Right lobe of liver (tissue), 6 donors: ENCODE measurements at regions not wholly inside any gene's neighbourhood (a gene's known extent, or its start where the extent isn't known, plus 50 kb on each side); places are given as distances from the start of the nearest gene placed in this dataset.

ENCODE experiments used
- ATAC-seq, 4 donors: fragments of 200-7000 bp; cut with Tn5 transposase; one replicate each; pipeline ENCODE4 v1.9.1; 2020; ENCODE audit warnings: mild to moderate bottlenecking in 4 of 4, moderate library complexity in 4 of 4
- DNase-seq, 3 donors: peaks; one replicate each; pipeline ENCODE4 v3.0.0-alpha.2; 2020
- H3K27ac ChIP-seq, 3 donors: fragments of 200-600 bp; one replicate each; pipeline ENCODE4 v1.8.0; 2022
- H3K27me3 ChIP-seq, 2 donors: fragments of 200-600 bp; one replicate each; pipeline ENCODE4 v1.8.0; 2022
- H3K36me3 ChIP-seq, 4 donors: fragments of 200-600 bp; sonication (generic) in 1 of 4; one replicate each; pipeline versions ENCODE4 v1.5.1 to v1.8.0; 2017 to 2022; ENCODE audit warnings: control low read depth in 1 of 4
- H3K4me1 ChIP-seq, 4 donors: fragments of 200-600 bp; sonication (generic) in 1 of 4; one replicate each; pipeline versions ENCODE4 v1.5.1 to v1.8.0; 2017 to 2022; ENCODE audit warnings: control low read depth in 1 of 4
- H3K4me3 ChIP-seq, 3 donors: fragments of 200-600 bp; one replicate each; pipeline ENCODE4 v1.8.0; 2022
- H3K9me3 ChIP-seq, 4 donors: fragments of 200-600 bp; sonication (generic) in 1 of 4; one replicate each; pipeline versions ENCODE4 v1.5.1 to v1.8.0; 2017 to 2022; ENCODE audit warnings: control low read depth in 1 of 4
- CTCF ChIP-seq, 4 donors: fragments of 200-600 bp in 3 of 4; fragments of 450-650 bp in 1 of 4; IDR thresholded peaks; one replicate each; pipeline versions ENCODE4 v1.5.1 to v1.8.0; 2016 to 2022; ENCODE audit warnings: antibody characterized with exemption in 4 of 4, mild to moderate bottlenecking in 2 of 4
- POLR2A ChIP-seq: fragments of 450-650 bp; IDR thresholded peaks from one replicate; pipeline ENCODE4 v1.6.1; 2017; ENCODE audit warnings: antibody characterized with exemption, mild to moderate bottlenecking
- WGBS: methylation state at CpG from one replicate; pipeline ENCODE4 v1.1.6; 2018; ENCODE audit warnings: low coverage, low lambda C conversion rate; ENCODE audit not compliant: insufficient coverage; ENCODE audit errors: missing lambda C conversion rate; 5-methylcytosine and 5-hydroxymethylcytosine counted together
- intact Hi-C, 2 donors: fragments of 100-400 bp; cut with DNase I; formaldehyde crosslinking; loops; one replicate each; pipeline versions ENCODE4 v1.11.2 to v1.14.1; 2022
- donor health status: DM: no; HTN: yes; CAD: no.
- donor health status: DM: no; HTN: no; CAD: no.
- donor health status: DM: no; HTN: no; CAD: no.
- donor health status: DM: no; HTN: yes; CAD: no.
- donor health status: DM: no; HTN: yes; CAD: no.

DNA sequence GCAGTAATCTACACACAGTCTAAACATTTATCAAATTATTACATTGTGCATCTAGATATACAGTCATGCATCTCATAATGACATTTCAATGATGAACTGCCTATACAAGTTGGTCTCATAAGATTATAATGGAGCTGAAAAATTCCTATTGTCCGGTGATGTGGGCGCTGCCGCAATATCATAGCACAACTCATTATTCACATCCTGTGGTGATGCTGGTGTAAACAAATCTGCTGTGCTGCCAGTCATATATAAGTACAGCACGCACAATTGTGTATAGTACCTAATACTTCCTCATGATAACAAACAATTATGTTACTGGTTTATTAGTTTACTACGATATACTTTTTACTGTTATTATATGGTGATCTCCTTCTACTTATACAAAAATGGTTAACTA is 768.8 kb upstream of the NOVA1 start:
- ATAC-seq = no peak

GRCh38 chr14:27367345-27367744 is 769.5 kb upstream of the NOVA1 start:
- DNase-seq (no peak), ATAC-seq (no peak)
- H3K9me3 ChIP-seq = no peaks in the 10 kb centered on the region
- no peak overlapping the region for H3K4me3 ChIP-seq
- 67% methylated on average over 1 of the region's 1 CpG for WGBS
- H3K27me3 ChIP-seq = no peaks in the 10 kb centered on the region
- H3K36me3 ChIP-seq = no peaks in the 10 kb centered on the region
- TF ChIP-seq CTCF (IDR thresholded peaks at IDR 0.05) (no peak), POLR2A (no peak)
- intact Hi-C loops = no loop called here
- no peaks in the 10 kb centered on the region for H3K4me1 ChIP-seq
- H3K27ac ChIP-seq = no peak overlapping the region

More for the DNA sequence above, 768.8 kb upstream of the NOVA1 start:
- Histone ChIP-seq H3K9me3 (no peaks in the 10 kb centered on the region), H3K27ac (no peak overlapping the region), H3K27me3 (no peaks in the 10 kb centered on the region), H3K36me3 (no peaks in the 10 kb centered on the region), H3K4me1 (no peaks in the 10 kb centered on the region), H3K4me3 (no peak overlapping the region)
- 67% methylated on average over 5 of the region's 5 CpGs for WGBS
- intact Hi-C loops = no loop called here
- no peak for DNase-seq
- no peak for TF ChIP-seq POLR2A
- no peak for TF ChIP-seq CTCF (IDR thresholded peaks at IDR 0.05)

DNA sequence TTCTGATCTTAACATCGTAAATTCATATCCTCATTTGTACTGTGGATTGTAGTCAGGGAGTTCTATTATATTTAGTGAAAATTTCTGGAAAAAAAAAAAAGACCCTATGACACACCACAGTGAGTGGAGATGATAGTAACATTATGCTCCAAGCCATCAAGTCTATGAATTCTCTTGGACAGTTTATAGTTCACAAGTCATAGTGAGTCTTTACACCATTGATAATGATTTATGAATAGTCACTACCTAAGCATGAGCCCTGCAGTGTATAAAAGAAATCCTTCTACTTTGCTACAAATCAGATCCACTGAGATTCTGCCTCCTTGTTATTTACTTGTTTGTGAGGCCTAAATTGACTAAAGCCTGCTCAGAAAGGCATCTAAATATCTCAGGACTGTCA is 772.2 kb upstream of the NOVA1 start:
- no peaks in the 10 kb centered on the region for H3K4me1 ChIP-seq
- WGBS = 17% methylated on average over 1 of the region's 1 CpG
- ATAC-seq (no peak), DNase-seq (no peak)
- no peaks in the 10 kb centered on the region for H3K27me3 ChIP-seq
- no peaks in the 10 kb centered on the region for H3K9me3 ChIP-seq
- intact Hi-C loops = no loop called here
- TF ChIP-seq CTCF (IDR thresholded peaks at IDR 0.05) (no peak), POLR2A (no peak)
- H3K36me3 ChIP-seq = no peaks in the 10 kb centered on the region
- no peak overlapping the region for H3K4me3 ChIP-seq
- no peak overlapping the region for H3K27ac ChIP-seq

DNA sequence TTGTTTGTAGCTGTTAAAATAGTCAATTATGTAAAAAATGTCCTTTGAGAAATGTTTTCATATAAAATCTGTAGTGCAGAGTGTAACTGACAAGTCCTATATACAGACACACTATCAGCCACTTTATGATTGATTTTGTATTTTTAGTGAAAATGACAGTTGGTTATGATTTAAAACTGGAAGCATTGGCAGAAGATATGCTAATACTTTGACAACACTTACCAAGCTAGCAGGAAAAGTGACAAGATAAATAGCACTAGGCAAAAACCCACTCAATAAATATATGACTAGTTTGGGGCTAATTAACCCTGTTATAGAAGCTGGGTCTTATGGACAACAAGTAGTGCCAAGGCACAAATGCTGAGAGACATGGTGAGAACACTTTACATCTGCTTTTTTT is 772.9 kb upstream of the NOVA1 start:
- no peaks in the 10 kb centered on the region for H3K36me3 ChIP-seq
- H3K4me3 ChIP-seq = no peak overlapping the region
- H3K27me3 ChIP-seq = no peaks in the 10 kb centered on the region
- TF ChIP-seq POLR2A (no peak), CTCF (IDR thresholded peaks at IDR 0.05) (no peak)
- no peak overlapping the region for H3K27ac ChIP-seq
- DNase-seq (no peak), ATAC-seq (no peak)
- no peaks in the 10 kb centered on the region for H3K4me1 ChIP-seq
- no peaks in the 10 kb centered on the region for H3K9me3 ChIP-seq
- intact Hi-C loops = no loop called here

- Histone ChIP-seq H3K4me1 (no peaks in the 10 kb centered on the region), H3K27me3 (no peaks in the 10 kb centered on the region), H3K9me3 (no peaks in the 10 kb centered on the region), H3K4me3 (no peak overlapping the region), H3K36me3 (no peaks in the 10 kb centered on the region), H3K27ac (no peak overlapping the region)
- intact Hi-C loops = no loop called here
- no peak for ATAC-seq
- TF ChIP-seq CTCF (IDR thresholded peaks at IDR 0.05) (no peak), POLR2A (no peak)
- DNase-seq = no peak
- WGBS = 50% methylated on average over 4 of the region's 4 CpGs
Measured at GRCh38 chr14:27371209-27371608, 773.4 kb upstream of the NOVA1 start.
